ENCODE measurements at regions not wholly inside any gene's neighbourhood (a gene's known extent, or its start where the extent isn't known, plus 50 kb on each side); places are given as distances from the start of the nearest gene placed in this dataset.
"Not testable (repeated sequence)": the region's sequence is repeated elsewhere in the genome, so short reads cannot be mapped to it uniquely, and the experiment has no call there.

- no peak for DNase-seq (ENCODE audit: low spot score)
These were observed 568.8 kb upstream of the SEMA6A start for GRCh38 chr5:117143406-117143805.

- no peak for DNase-seq (ENCODE audit: low spot score)
These were observed 563.9 kb upstream of the SEMA6A start for GRCh38 chr5:117138523-117138922.

DNA sequence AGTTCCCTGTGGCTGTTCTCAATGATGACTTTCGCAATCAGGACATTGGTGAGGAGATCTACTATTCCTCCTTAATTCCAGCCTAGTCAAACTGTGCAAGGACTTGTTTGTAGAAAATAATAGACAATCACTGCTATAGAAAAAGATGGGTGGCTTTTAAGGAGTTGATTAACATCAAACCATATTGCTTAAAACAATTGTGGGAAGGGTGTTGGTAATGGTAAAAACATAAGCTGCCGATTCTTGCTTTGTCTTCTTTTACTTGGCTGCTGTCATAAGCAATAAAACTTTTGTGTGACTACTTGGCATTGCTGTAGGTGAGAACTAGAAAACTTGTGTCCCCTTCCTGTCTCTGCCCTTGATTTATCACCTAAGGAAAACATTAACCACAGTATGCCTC is 561.2 kb upstream of the SEMA6A start:
- DNase-seq (ENCODE audit: low spot score): no peak

GRCh38 chr5:117133198-117133597 is 558.6 kb upstream of the SEMA6A start:
- DNase-seq (ENCODE audit: low spot score): no peak

- no peak for DNase-seq (ENCODE audit: low spot score)
These were observed 557.3 kb upstream of the SEMA6A start for GRCh38 chr5:117131876-117132275.

- no peak for DNase-seq (ENCODE audit: low spot score)
These were observed 556.5 kb upstream of the SEMA6A start for GRCh38 chr5:117131048-117131679.

GRCh38 chr5:117118499-117118898 is 543.9 kb upstream of the SEMA6A start:
- no peak for DNase-seq (ENCODE audit: low spot score)

GRCh38 chr5:117117314-117117713 is 542.7 kb upstream of the SEMA6A start:
- not testable (repeated sequence) for DNase-seq (ENCODE audit: low spot score)

- no peak for DNase-seq (ENCODE audit: low spot score)
These were observed 535.9 kb upstream of the SEMA6A start for GRCh38 chr5:117110548-117110947.

GRCh38 chr5:117107859-117108258 is 533.2 kb upstream of the SEMA6A start:
- DNase-seq (ENCODE audit: low spot score): no peak

DNA sequence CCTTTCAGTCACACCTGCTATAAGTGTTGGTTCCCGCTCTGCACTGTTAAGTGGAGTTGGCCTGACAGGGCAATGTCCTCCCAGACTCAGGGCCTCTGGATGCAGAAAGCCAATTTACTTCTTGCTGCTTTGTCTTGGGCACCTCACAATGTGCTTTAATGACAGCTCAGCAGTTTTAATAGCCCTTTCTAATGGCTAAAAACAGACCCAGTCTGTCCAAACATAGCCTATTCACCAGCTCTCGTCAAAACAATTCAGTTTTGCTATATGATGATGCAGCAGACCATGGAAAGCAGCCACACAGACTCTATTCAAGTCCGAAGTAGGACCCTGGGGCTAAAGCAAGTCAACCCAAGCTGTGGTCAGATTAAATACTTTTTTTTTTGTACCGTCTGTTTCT is 529.1 kb upstream of the SEMA6A start:
- DNase-seq (ENCODE audit: low spot score): no peak

DNA sequence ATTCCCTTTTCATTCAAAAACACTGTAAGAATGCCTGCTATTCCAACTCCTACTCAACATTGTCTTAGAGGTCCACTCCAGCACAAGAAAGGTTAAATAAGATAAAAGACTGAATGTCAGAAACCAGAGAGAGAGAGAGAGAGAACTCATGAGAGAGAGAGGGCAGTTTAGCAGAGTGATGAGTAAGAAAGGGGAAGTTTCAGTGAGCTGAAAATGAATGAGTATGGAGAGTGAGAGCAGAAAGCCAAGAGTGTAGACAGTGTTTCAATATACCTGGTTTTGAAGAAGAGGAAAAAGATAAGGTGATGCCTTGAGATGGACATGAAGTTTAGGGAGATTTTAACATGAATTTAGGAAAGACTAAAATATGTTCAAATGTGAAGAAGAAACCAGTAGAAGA is 528.0 kb upstream of the SEMA6A start:
- no peak for DNase-seq (ENCODE audit: low spot score)

DNA sequence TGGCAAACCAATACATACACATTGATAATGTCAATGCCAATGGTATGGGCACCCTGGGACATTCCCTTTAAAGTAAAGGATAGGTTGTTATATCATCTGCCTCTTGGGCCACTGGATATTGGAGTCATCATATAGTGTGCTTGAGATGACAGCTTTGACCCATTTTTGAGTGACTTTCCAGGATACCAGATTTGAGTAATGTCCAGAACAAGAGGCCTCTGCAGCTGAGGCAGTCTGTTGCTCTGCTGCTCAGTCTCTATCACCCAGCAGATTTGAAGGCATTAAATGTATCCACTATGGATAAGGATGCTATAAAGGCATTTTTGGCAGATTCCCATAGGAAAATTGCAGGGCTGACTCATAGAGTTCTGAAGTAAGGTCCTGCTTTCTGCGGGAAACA is 525.6 kb upstream of the SEMA6A start:
- no peak for DNase-seq (ENCODE audit: low spot score)

DNA sequence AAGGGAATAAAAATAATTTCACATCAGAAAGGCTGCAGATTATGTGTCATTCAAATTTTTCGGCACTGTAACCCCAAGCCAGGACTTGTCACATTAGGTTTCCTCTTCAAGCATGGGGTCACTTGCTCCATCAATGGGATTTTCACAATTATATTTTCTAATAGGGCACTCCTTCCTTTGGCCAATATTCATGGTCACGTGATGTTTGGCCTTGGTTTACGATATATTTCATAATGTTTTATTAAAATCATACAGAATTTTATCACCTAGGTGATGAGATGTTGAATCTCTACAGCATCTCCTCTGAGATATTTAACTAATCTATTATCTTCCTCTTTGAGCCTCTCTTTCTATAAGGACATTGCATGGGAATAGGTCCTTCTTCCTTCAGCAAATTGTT is 523.5 kb upstream of the SEMA6A start:
- no peak for DNase-seq (ENCODE audit: low spot score)

DNA sequence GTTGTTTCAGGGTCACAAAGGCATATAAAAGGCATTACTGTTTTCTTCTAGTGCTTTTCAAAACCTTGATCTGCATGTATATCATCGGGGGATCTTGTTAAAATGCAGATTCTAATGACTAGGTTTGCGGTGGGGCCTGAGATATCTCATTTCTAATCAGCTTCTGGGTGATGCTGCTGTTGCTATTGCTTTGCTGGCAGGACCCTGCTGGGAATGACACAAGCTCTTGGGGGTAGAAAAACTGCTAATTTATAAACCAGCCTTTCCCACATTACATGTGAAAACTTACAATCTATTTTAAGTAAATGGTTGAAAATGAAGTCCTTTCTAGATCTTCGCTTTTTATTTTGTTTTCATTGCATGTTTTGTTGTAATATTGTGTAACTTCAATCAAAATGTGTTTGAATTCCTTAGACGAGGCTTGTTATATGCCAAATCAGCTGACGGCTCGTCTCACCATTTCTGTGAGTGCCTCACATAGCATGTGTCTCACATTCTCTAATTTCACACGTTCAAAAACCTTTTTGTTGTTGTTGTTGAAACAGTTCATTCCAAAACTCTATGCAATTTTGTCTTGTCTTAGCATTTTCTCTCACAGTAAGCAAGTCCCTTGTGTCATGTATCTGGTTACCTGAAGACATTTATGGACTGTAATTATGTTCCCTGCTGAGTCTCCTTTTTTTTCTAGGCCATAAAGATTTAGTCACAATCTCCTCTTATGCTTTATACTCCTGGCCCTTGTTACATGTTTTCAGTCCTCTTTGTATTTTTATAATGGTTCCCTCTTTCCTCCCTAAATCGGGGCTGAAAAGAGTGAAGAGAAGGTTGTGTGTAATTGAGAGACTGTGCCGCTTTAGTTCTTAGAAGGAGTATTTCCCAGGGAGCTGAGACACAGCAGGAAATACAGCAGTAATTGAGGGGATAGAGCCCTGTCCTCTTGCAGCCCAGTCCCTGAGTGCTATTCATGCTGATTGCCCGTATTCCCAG is 521.0 kb upstream of the SEMA6A start:
- no peak for DNase-seq (ENCODE audit: low spot score)

DNA sequence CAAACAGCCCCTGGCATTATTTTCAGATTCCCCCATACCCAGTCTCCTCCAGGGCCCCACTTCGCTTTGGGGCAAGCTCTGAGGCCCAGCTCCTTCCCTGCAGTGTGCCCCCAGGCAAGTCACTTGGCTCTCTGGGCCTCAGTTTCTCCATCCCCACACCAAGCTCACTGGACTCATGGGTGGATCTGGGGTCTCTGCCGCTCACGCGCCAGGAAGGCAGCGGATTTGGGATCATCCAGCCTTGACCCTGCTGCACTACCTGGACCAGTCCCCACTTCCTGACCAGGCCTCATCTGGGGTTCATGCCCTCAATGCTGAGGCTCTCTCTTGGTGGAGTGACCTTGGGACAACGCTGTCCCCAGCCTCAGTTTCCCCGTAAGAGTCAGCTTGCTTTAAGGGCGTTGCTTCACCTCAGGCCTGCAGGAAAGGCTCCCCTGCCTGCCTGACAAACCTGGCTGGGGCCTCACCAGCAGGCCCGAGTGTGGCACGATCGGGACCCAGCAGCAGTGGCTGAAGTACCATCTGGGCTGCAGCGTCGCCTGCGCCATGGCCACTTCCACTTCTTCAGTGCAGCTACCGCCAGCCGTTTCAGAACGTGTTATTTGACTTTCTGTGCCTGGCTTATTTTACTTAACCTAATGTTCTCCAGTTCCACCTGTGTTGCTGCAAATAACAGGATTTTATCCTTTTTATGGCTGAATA is 519.6 kb upstream of the SEMA6A start:
- no peak for DNase-seq (ENCODE audit: low spot score)

DNA sequence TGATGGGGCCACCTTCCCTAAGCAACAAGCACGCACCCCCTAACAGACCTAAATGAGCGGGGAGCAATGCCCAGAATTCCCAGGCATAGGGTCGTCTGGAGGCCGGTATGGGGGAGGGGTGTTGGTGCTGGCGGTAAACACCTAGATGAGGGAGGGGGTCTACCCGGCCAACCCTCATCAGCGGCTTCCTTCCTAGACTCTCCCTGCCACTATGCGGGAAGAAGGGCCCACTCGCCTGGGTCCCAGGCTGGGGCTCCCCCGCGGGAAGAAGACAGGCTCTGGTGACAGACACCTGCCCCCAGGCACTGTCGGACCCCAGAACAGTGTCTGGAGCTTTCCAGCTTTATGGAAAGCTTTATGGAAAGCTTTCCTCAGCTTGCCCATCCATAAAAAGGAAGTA is 519.0 kb upstream of the SEMA6A start:
- DNase-seq (ENCODE audit: low spot score): no peak

DNA sequence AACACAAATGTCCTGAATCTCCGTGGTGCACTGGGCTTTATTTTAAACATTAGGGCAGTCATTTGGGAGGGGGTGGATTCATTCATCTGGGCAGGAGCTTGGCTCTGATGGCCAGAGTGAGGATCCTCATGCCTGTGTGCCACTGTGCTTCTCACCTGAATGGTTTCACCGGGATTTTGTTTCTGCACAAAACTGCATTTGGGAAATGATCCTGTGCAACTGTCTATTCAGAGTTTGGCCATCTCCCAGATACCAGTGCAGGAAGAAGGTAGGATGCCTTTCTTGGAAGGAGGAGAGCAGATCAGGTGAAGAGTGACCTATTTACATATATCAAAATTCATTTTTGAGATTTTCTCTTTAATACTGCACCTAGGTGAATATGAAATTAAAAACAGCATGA is 514.4 kb upstream of the SEMA6A start:
- DNase-seq (ENCODE audit: low spot score): no peak

DNA sequence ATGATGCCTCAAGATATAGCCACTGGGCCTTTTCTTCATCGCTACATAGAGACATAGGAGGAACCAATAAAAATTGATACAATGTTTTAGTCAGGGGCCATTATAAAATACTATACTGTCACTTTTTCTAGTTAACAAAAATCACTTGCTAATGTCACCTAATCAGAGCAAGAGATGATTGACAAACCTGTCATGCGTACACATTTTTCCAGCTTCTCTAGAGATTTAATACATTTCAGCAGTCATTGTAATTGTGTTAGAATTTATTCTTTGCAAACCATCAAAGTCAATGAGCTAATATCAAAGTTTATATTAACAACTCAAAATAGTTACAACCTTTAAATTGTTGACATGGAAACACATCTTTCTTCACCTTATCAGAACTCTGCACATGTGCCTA is 513.6 kb upstream of the SEMA6A start:
- DNase-seq (ENCODE audit: low spot score): no peak

DNA sequence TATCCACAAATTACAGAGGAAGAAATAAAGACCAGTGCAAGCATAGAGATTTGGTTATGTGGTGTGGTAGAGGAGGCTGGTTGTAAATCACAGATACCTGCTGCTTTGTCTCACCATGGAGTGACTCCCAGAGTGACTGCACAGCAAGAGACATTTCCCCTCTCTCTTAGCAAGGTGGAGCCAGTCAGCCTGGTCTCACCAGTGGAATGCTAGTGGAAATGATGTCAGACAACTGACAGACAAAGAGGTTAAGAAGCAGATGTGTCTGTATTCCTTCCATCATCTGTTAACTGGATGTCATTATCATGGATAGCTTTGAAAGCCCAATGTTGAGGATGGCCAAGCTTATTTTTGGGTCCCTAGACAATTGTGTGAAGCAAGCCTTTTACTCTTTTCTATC is 509.4 kb upstream of the SEMA6A start:
- no peak for DNase-seq (ENCODE audit: low spot score)

GRCh38 chr5:117082977-117083376 is 508.4 kb upstream of the SEMA6A start:
- no peak for DNase-seq (ENCODE audit: low spot score)

DNA sequence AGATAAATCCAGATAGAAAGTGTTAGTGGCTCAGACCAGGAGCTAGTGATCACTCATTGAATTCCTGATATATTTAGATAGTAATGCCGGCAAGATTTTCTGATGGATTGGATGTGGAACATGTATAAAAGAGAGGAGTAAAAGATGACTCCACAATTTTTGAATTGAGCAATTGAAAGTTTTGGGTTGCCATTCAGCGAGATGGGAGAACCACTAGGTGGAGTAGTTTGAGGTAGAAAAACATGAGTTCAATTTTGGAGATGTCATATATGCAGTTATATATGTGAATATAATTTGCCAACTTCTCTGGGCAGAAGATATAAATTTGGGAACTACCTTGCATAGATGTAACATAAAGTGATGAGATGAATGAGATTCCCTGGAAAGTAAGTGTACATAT is 502.5 kb upstream of the SEMA6A start:
- DNase-seq (ENCODE audit: low spot score): no peak

GRCh38 chr5:117072439-117072838 is 497.8 kb upstream of the SEMA6A start:
- DNase-seq (ENCODE audit: low spot score): no peak
